ENCODE measurements at regions not wholly inside any gene's neighbourhood (a gene's known extent, or its start where the extent isn't known, plus 50 kb on each side); places are given as distances from the start of the nearest gene placed in this dataset.

DNA sequence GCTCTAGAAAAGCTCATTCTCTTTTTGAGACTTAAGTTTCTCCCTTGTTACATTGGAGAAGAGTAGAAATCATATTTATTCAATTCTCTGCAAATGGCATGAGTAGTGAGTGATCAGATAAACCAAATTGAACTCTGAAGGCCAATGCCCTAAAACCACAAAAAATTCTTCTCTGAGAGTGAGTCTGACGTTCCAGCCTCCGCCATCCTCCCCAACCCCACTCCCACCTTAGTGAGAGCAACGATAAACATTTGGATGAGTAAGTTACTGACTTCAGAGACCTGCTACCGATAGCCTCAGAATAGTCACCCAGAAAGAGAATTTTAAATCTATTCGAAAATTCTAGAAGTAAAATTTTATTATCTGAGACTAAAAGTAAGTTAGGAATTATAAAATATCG is 94.6 kb downstream of the TFAP2A start:
- H3K36me3 ChIP-seq (ENCODE audit: control insufficient read depth, insufficient read depth, low read length): no peaks in the 10 kb centered on the region
- no peak overlapping the region for H3K4me3 ChIP-seq (ENCODE audit: insufficient read depth, low read depth, low read length)
- ChIA-PET POLR2A (ENCODE audit: unreplicated experiment) (no interaction called here), CTCF (no interaction called here)
- no peak overlapping the region for H2BK5ac ChIP-seq (ENCODE audit: low read depth, low read length, poor library complexity, severe bottlenecking)
- no peak overlapping the region for H3K14ac ChIP-seq (replicated peaks; ENCODE audit: low read depth, low read length)
- dilution Hi-C loops (cut with HindIII; ENCODE audit: low sequenced_read_pairs, unreplicated experiment): no loop called here
- peak; percentile 23 for DNase-seq
- no peak overlapping the region for H2BK20ac ChIP-seq (ENCODE audit: low read depth, low read length)
- H3K27ac ChIP-seq (ENCODE audit: insufficient read depth, low read length): no peak overlapping the region
- no peak overlapping the region for H3K4me2 ChIP-seq (ENCODE audit: low read depth, low read length)
- H4K5ac ChIP-seq (ENCODE audit: low read depth, low read length): no peak overlapping the region
- 0 out of 2 replicates have a peak, but pooled peaks have one; percentile 18 for ATAC-seq (ENCODE audit: low read depth)
- H3K4ac ChIP-seq (ENCODE audit: low read depth, low read length): no peak overlapping the region
- intact Hi-C loops (cut with micrococcal nuclease): no loop called here
- no peak overlapping the region for H3K56ac ChIP-seq (ENCODE audit: extremely low read depth, insufficient read depth, low read length)
- H2AK5ac ChIP-seq (ENCODE audit: low read depth, low read length): no peak overlapping the region
- H3K18ac ChIP-seq (ENCODE audit: low read depth, low read length): no peak overlapping the region
- WGBS, 2 experiments (ENCODE audit: extremely low coverage in 2 of 2, insufficient read length in 1 of 2): no CpG with 5 or more reads among the region's 6 CpGs
- no peaks in the 10 kb centered on the region for H3K9me1 ChIP-seq (ENCODE audit: insufficient read depth, low read length)
- no peak for TF ChIP-seq MAZ (IDR thresholded peaks at IDR 0.05; ENCODE audit: borderline replicate concordance, low read depth, low read length)
- TF ChIP-seq, protein P1, sequence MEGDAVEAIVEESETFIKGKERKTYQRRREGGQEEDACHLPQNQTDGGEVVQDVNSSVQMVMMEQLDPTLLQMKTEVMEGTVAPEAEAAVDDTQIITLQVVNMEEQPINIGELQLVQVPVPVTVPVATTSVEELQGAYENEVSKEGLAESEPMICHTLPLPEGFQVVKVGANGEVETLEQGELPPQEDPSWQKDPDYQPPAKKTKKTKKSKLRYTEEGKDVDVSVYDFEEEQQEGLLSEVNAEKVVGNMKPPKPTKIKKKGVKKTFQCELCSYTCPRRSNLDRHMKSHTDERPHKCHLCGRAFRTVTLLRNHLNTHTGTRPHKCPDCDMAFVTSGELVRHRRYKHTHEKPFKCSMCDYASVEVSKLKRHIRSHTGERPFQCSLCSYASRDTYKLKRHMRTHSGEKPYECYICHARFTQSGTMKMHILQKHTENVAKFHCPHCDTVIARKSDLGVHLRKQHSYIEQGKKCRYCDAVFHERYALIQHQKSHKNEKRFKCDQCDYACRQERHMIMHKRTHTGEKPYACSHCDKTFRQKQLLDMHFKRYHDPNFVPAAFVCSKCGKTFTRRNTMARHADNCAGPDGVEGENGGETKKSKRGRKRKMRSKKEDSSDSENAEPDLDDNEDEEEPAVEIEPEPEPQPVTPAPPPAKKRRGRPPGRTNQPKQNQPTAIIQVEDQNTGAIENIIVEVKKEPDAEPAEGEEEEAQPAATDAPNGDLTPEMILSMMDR (conservative IDR thresholded peaks at IDR 0.05; ENCODE audit: low read depth, low read length): no peak
- TF ChIP-seq FOS (IDR thresholded peaks at IDR 0.05; ENCODE audit: low read depth, low read length): no peak
- TF ChIP-seq BHLHE40 (IDR thresholded peaks at IDR 0.05; ENCODE audit: low read depth, low read length): no peak
- TF ChIP-seq SMC3 (IDR thresholded peaks at IDR 0.05; ENCODE audit: low read depth, low read length): no peak
- TF ChIP-seq, protein P2, sequence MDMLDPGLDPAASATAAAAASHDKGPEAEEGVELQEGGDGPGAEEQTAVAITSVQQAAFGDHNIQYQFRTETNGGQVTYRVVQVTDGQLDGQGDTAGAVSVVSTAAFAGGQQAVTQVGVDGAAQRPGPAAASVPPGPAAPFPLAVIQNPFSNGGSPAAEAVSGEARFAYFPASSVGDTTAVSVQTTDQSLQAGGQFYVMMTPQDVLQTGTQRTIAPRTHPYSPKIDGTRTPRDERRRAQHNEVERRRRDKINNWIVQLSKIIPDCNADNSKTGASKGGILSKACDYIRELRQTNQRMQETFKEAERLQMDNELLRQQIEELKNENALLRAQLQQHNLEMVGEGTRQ (IDR thresholded peaks at IDR 0.05; ENCODE audit: low read depth, low read length): no peak
- no peak for TF ChIP-seq NFE2L2 (IDR thresholded peaks at IDR 0.05; ENCODE audit: low read depth, low read length)
- no peak for TF ChIP-seq MAFK (IDR thresholded peaks at IDR 0.05; ENCODE audit: low read depth, low read length)
- TF ChIP-seq CHD1 (IDR thresholded peaks at IDR 0.05; ENCODE audit: low read depth, low read length): no peak
- TF ChIP-seq RFX5 (IDR thresholded peaks at IDR 0.05; ENCODE audit: low read depth, low read length): no peak
- TF ChIP-seq, protein P3, sequence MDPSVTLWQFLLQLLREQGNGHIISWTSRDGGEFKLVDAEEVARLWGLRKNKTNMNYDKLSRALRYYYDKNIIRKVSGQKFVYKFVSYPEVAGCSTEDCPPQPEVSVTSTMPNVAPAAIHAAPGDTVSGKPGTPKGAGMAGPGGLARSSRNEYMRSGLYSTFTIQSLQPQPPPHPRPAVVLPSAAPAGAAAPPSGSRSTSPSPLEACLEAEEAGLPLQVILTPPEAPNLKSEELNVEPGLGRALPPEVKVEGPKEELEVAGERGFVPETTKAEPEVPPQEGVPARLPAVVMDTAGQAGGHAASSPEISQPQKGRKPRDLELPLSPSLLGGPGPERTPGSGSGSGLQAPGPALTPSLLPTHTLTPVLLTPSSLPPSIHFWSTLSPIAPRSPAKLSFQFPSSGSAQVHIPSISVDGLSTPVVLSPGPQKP (IDR thresholded peaks at IDR 0.05; ENCODE audit: borderline replicate concordance, low read depth, low read length): no peak
- no peak for TF ChIP-seq MXI1 (IDR thresholded peaks at IDR 0.05; ENCODE audit: borderline replicate concordance, low read depth, low read length)
- no peak for TF ChIP-seq CEBPB (IDR thresholded peaks at IDR 0.05; ENCODE audit: low read depth, low read length)
- no peak for TF ChIP-seq RAD21 (IDR thresholded peaks at IDR 0.05; ENCODE audit: low read length)
- no peak for TF ChIP-seq RCOR1 (IDR thresholded peaks at IDR 0.05; ENCODE audit: insufficient replicate concordance, low read length)
- no peak for TF ChIP-seq POLR2A (IDR thresholded peaks at IDR 0.05; ENCODE audit: low read depth, low read length)
- no peak overlapping the region for H2BK120ac ChIP-seq (ENCODE audit: low read depth, low read length)
- no peak overlapping the region for H2AK9ac ChIP-seq (replicated peaks; ENCODE audit: low read depth, low read length, poor library complexity)
- no peak overlapping the region for H2BK15ac ChIP-seq (ENCODE audit: low read depth, low read length)
- H3K23ac ChIP-seq (ENCODE audit: low read depth, low read length): no peak overlapping the region
- H3K9me3 ChIP-seq (ENCODE audit: control insufficient read depth, insufficient read depth, low read length): peaks cover 8% of the 10 kb centered on the region; the same call in 1 of the 2 replicates
- H4K20me1 ChIP-seq (ENCODE audit: insufficient read depth, low read length): no peaks in the 10 kb centered on the region
- H3K27me3 ChIP-seq (ENCODE audit: control insufficient read depth, insufficient read depth, low read length): no peaks in the 10 kb centered on the region
- no peak overlapping the region for H4K91ac ChIP-seq (ENCODE audit: insufficient read depth, low read depth, low read length)
- no peak overlapping the region for H2AFZ ChIP-seq (replicated peaks; ENCODE audit: low read length, poor library complexity)
- no peaks in the 10 kb centered on the region for H3K4me1 ChIP-seq (ENCODE audit: control insufficient read depth, insufficient read depth, low read length)
- no peak overlapping the region for H3K9ac ChIP-seq (ENCODE audit: low read depth, low read length)
- H3K79me1 ChIP-seq (ENCODE audit: low read depth in 1 of 2, low read length in 2 of 2): no peaks in the 10 kb centered on the region
- in situ Hi-C loops (cut with MboI; ENCODE audit: low sequenced_read_pairs): no loop called here
- BruUV-seq (replicated peaks): no TSS peak
- no peak overlapping the region for H4K8ac ChIP-seq (ENCODE audit: low read depth in 2 of 2, low read length in 2 of 2)
